Thyroid gland (tissue), 4 donors: ENCODE measurements at regions not wholly inside any gene's neighbourhood (a gene's known extent, or its start where the extent isn't known, plus 50 kb on each side); places are given as distances from the start of the nearest gene placed in this dataset.

Experiments used
- DNase-seq, 2 donors: peaks; one replicate each; pipeline ENCODE4 v3.0.0-alpha.2; 2019
- H3K27ac ChIP-seq, 3 donors: fragments of 200-600 bp; sonication (generic); 1 replicate in 2 of 3; 2 replicates in 1 of 3; pipeline ENCODE4 v1.5.1; 2016 to 2019; ENCODE audit warnings: mild to moderate bottlenecking in 1 of 3, moderate library complexity in 1 of 3
- H3K27me3 ChIP-seq: fragments of 200-600 bp; sonication (generic); one replicate; pipeline ENCODE4 v1.5.1; 2019
- H3K36me3 ChIP-seq, 2 donors: fragments of 200-600 bp; sonication (generic); one replicate each; pipeline ENCODE4 v1.5.1; 2016 to 2019
- H3K4me1 ChIP-seq, 2 donors: fragments of 200-600 bp; sonication (generic); one replicate each; pipeline ENCODE4 v1.5.1; 2017 to 2019
- H3K4me3 ChIP-seq, 3 donors: fragments of 200-600 bp; sonication (generic); replicated peaks in 1 of 3; 1 replicate in 2 of 3; 2 replicates in 1 of 3; pipeline ENCODE4 v1.5.1; 2016; ENCODE audit warnings: mild to moderate bottlenecking in 1 of 3
- H3K9me3 ChIP-seq: fragments of 200-600 bp; sonication (generic); one replicate; pipeline ENCODE4 v1.5.1; 2017
- CTCF ChIP-seq, 6 experiments: fragments of 200-600 bp in 3 of 6; fragments of 450-650 bp in 3 of 6; sonication (generic) in 3 of 6; IDR thresholded peaks; one replicate each; pipeline ENCODE4 v1.5.1; 2016 to 2019; ENCODE audit warnings: antibody characterized with exemption in 6 of 6, mild to moderate bottlenecking in 2 of 6, inconsistent platforms in 1 of 6, moderate library complexity in 1 of 6
- POLR2A ChIP-seq, 2 donors: fragments of 450-650 bp; IDR thresholded peaks; one replicate each; pipeline ENCODE4 v1.6.1; 2017; ENCODE audit warnings: antibody characterized with exemption in 2 of 2, mild to moderate bottlenecking in 2 of 2, moderate library complexity in 1 of 2
- WGBS, 2 donors: methylation state at CpG; one replicate each; pipeline ENCODE4 v1.1.5; 2017; 5-methylcytosine and 5-hydroxymethylcytosine counted together
- intact Hi-C: fragments of 100-400 bp; cut with DNase I; formaldehyde crosslinking; loops from one replicate; pipeline ENCODE4 v1.15.1; 2023

GRCh38 chr13:30826911-30827577 lies 79.0 kb upstream of the MEDAG start:
- intact Hi-C loops = no loop called here
- 95 to 97% methylated on average over 12 to 15 of the region's 15 CpGs for WGBS, 2 donors
- Histone ChIP-seq H3K9me3 (no peaks in the 10 kb centered on the region), H3K27me3 (no peaks in the 10 kb centered on the region), H3K36me3 (no peaks in the 10 kb centered on the region), H3K4me3 (no peak overlapping the region), H3K4me1 (peaks cover 6 to 7% of the 10 kb centered on the region in 2 donors), H3K27ac (no peak overlapping the region)
- DNase-seq = no peak
- TF ChIP-seq CTCF (IDR thresholded peaks at IDR 0.05) (no peak), POLR2A (IDR thresholded peaks at IDR 0.05) (no peak)

- H3K27ac ChIP-seq = no peak overlapping the region
- H3K4me3 ChIP-seq = no peak overlapping the region
- TF ChIP-seq CTCF (IDR thresholded peaks at IDR 0.05) (no peak), POLR2A (IDR thresholded peaks at IDR 0.05) (no peak)
- intact Hi-C loops = no loop called here
- 94 to 97% methylated on average over 3 of the region's 3 CpGs for WGBS, 2 donors
- H3K9me3 ChIP-seq = no peaks in the 10 kb centered on the region
- DNase-seq = no peak
- peaks cover 11 to 13% of the 10 kb centered on the region in 2 donors for H3K4me1 ChIP-seq
- no peaks in the 10 kb centered on the region for H3K27me3 ChIP-seq
- H3K36me3 ChIP-seq = no peaks in the 10 kb centered on the region
Observed at GRCh38 chr13:30827578-30827925, 78.5 kb upstream of the MEDAG start.

- 91 to 93% methylated on average over 2 of the region's 2 CpGs for WGBS, 2 donors
- H3K4me1 ChIP-seq = peaks cover 24 to 29% of the 10 kb centered on the region in 2 donors
- no peaks in the 10 kb centered on the region for H3K9me3 ChIP-seq
- intact Hi-C loops = no loop called here
- TF ChIP-seq POLR2A (IDR thresholded peaks at IDR 0.05) (no peak), CTCF (IDR thresholded peaks at IDR 0.05) (no peak)
- no peak overlapping the region for H3K27ac ChIP-seq
- no peak overlapping the region for H3K4me3 ChIP-seq
- no peaks in the 10 kb centered on the region for H3K36me3 ChIP-seq
- no peak for DNase-seq
- no peaks in the 10 kb centered on the region for H3K27me3 ChIP-seq
Observed at GRCh38 chr13:30829145-30829832, 76.8 kb upstream of the MEDAG start.

GRCh38 chr13:30829833-30830637 lies 76.0 kb upstream of the MEDAG start:
- peaks cover 24 to 31% of the 10 kb centered on the region in 2 donors for H3K4me1 ChIP-seq
- no peaks in the 10 kb centered on the region for H3K27me3 ChIP-seq
- no peak for DNase-seq
- H3K36me3 ChIP-seq = no peaks in the 10 kb centered on the region
- H3K4me3 ChIP-seq = no peak overlapping the region
- no peak for TF ChIP-seq CTCF (IDR thresholded peaks at IDR 0.05)
- TF ChIP-seq POLR2A (IDR thresholded peaks at IDR 0.05) = no peak
- WGBS, 2 donors = 84 to 93% methylated on average over 10 of the region's 10 CpGs
- intact Hi-C loops = no loop called here
- no peaks in the 10 kb centered on the region for H3K9me3 ChIP-seq
- H3K27ac ChIP-seq = no peak overlapping the region

- no peak for DNase-seq
- TF ChIP-seq CTCF (IDR thresholded peaks at IDR 0.05) (no peak), POLR2A (IDR thresholded peaks at IDR 0.05) (no peak)
- Histone ChIP-seq H3K4me1 (peaks cover 24 to 31% of the 10 kb centered on the region in 2 donors), H3K27ac (peak overlapping the region in 1 of 3 donors; percentile 91), H3K36me3 (no peaks in the 10 kb centered on the region), H3K9me3 (no peaks in the 10 kb centered on the region), H3K4me3 (no peak overlapping the region), H3K27me3 (no peaks in the 10 kb centered on the region)
- intact Hi-C loops = no loop called here
- WGBS, 2 donors = 88 to 100% methylated on average over 1 of the region's 1 CpG
Observed at GRCh38 chr13:30830638-30830965, 75.5 kb upstream of the MEDAG start.
